GM23248 (cell line): ENCODE measurements at regions not wholly inside any gene's neighbourhood (a gene's known extent, or its start where the extent isn't known, plus 50 kb on each side); places are given as distances from the start of the nearest gene placed in this dataset.

Experiments used
- EZH2 ChIP-seq: fragments of 200-600 bp; sonication (generic); IDR thresholded peaks from 2 replicates; pipeline ENCODE4 v1.6.1; 2018; ENCODE audit warnings: antibody characterized with exemption, mild to moderate bottlenecking; ENCODE audit not compliant: insufficient read depth, poor library complexity, severe bottlenecking
- EZH2phosphoT487 ChIP-seq: fragments of 200-600 bp; sonication (generic); IDR thresholded peaks from 2 replicates; pipeline ENCODE4 v1.6.1; 2018; ENCODE audit warnings: antibody characterized with exemption, moderate library complexity, mild to moderate bottlenecking, low read depth; ENCODE audit not compliant: insufficient read depth

- no peak for TF ChIP-seq EZH2phosphoT487
- no peak for TF ChIP-seq EZH2
Measured at GRCh38 chr13:34217343-34218025, 399.5 kb downstream of the RFC3 start.
